ENCODE measurements at regions not wholly inside any gene's neighbourhood (a gene's known extent, or its start where the extent isn't known, plus 50 kb on each side); places are given as distances from the start of the nearest gene placed in this dataset.

- Histone ChIP-seq H3K4me2 (ENCODE audit: low read length) (no peak overlapping the region), H3K27ac (ENCODE audit: low read depth, low read length) (no peak overlapping the region), H3K9ac (ENCODE audit: low read length) (no peak overlapping the region), H3K9me3 (ENCODE audit: control insufficient read depth in 1 of 2, insufficient read depth in 1 of 2, low read depth in 1 of 2, low read length in 2 of 2) (no peaks in the 10 kb centered on the region), H3K4me1 (ENCODE audit: control insufficient read depth in 1 of 2, insufficient read depth in 2 of 2, low read length in 2 of 2) (no peaks in the 10 kb centered on the region), H3K36me3 (ENCODE audit: control insufficient read depth in 1 of 2, insufficient read depth in 2 of 2, low read length in 2 of 2) (no peaks in the 10 kb centered on the region), H2AFZ (ENCODE audit: low read depth, low read length, poor library complexity, severe bottlenecking) (no peak overlapping the region), H3K9me2 (ENCODE audit: insufficient read depth) (no peaks in the 10 kb centered on the region), H4K20me1 (ENCODE audit: insufficient read depth) (no peaks in the 10 kb centered on the region), H3K27me3 (ENCODE audit: insufficient read depth, low read length) (no peaks in the 10 kb centered on the region), H3K4me3 (replicated peaks in 1 of 2; ENCODE audit: low read depth in 1 of 2, low read length in 2 of 2) (no peak overlapping the region), H3K79me2 (ENCODE audit: insufficient read depth, low read length) (no peaks in the 10 kb centered on the region)
- RAD21 ChIA-PET (ENCODE audit: low non-redundant PET in 1 of 2, low total read pairs in 2 of 2, uncharacterized antibody in 2 of 2, unreplicated experiment in 2 of 2): no interaction called here
- no peak for TF ChIP-seq YY1 (IDR thresholded peaks at IDR 0.05; ENCODE audit: extremely low read depth, insufficient replicate concordance, low read depth, low read length)
- TF ChIP-seq TCF7L2 (IDR thresholded peaks at IDR 0.05; ENCODE audit: borderline replicate concordance, extremely low read depth, insufficient read depth, insufficient read length): no peak
- TF ChIP-seq POLR2A (IDR thresholded peaks at IDR 0.05; ENCODE audit: borderline replicate concordance, extremely low read depth, insufficient read depth, insufficient read length): no peak
- TF ChIP-seq, protein P1, sequence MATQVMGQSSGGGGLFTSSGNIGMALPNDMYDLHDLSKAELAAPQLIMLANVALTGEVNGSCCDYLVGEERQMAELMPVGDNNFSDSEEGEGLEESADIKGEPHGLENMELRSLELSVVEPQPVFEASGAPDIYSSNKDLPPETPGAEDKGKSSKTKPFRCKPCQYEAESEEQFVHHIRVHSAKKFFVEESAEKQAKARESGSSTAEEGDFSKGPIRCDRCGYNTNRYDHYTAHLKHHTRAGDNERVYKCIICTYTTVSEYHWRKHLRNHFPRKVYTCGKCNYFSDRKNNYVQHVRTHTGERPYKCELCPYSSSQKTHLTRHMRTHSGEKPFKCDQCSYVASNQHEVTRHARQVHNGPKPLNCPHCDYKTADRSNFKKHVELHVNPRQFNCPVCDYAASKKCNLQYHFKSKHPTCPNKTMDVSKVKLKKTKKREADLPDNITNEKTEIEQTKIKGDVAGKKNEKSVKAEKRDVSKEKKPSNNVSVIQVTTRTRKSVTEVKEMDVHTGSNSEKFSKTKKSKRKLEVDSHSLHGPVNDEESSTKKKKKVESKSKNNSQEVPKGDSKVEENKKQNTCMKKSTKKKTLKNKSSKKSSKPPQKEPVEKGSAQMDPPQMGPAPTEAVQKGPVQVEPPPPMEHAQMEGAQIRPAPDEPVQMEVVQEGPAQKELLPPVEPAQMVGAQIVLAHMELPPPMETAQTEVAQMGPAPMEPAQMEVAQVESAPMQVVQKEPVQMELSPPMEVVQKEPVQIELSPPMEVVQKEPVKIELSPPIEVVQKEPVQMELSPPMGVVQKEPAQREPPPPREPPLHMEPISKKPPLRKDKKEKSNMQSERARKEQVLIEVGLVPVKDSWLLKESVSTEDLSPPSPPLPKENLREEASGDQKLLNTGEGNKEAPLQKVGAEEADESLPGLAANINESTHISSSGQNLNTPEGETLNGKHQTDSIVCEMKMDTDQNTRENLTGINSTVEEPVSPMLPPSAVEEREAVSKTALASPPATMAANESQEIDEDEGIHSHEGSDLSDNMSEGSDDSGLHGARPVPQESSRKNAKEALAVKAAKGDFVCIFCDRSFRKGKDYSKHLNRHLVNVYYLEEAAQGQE (IDR thresholded peaks at IDR 0.05; ENCODE audit: low read depth): no peak
- no peak for TF ChIP-seq EZH2phosphoT487 (IDR thresholded peaks at IDR 0.05; ENCODE audit: borderline replicate concordance)
- no peak for TF ChIP-seq JUND (IDR thresholded peaks at IDR 0.05)
- no peak for TF ChIP-seq SP1 (IDR thresholded peaks at IDR 0.05; ENCODE audit: low read depth)
- no peak for TF ChIP-seq SIN3A (IDR thresholded peaks at IDR 0.05; ENCODE audit: low read depth)
- no peak for TF ChIP-seq ATF3 (IDR thresholded peaks at IDR 0.05)
- CTCF ChIA-PET: no interaction called here
- POLR2A ChIA-PET: no interaction called here
- DNase-seq (ENCODE audit: low read depth, low spot score): no peak
- BruUV-seq (replicated peaks): no TSS peak
- intact Hi-C loops (cut with micrococcal nuclease): loop anchor here (10.0 kb wide), 1 partner anchor 226 kb away; no protein-coding TSS in a partner anchor
- no peak for ATAC-seq
Observed at GRCh38 chr1:5748286-5749225, 243.7 kb downstream of the NPHP4 start.

Data from HCT116 (cell line).